GM18861 (cell line): ENCODE measurements at regions not wholly inside any gene's neighbourhood (a gene's known extent, or its start where the extent isn't known, plus 50 kb on each side); places are given as distances from the start of the nearest gene placed in this dataset.
"Not testable (repeated sequence)": the region's sequence is repeated elsewhere in the genome, so short reads cannot be mapped to it uniquely, and the experiment has no call there.

Source experiments
- ATAC-seq: cut with Tn5 transposase; IDR thresholded peaks from one replicate; pipeline ENCODE4 v1.9.1; 2021; ENCODE audit not compliant: unreplicated experiment

DNA sequence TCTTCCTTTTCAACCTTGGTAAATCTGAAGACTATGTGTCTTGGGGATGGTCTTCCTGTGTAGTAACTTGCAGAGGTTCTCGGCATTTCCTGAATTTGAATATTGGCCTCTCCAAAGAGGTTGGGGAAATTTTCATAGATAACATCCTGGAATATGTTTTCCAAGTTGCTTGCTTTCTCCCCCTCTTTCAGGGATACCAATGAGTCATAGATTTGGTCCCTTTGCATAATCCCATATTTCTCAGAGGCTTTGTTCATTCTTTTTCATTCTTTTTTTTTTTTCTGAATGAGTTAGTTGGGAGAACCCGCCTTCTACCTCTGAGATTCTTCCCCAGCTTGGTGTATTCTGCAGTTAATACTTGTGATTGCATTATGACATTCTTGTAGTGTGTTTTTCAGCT, 549.2 kb upstream of the AMOT start:
- no peak for ATAC-seq

DNA sequence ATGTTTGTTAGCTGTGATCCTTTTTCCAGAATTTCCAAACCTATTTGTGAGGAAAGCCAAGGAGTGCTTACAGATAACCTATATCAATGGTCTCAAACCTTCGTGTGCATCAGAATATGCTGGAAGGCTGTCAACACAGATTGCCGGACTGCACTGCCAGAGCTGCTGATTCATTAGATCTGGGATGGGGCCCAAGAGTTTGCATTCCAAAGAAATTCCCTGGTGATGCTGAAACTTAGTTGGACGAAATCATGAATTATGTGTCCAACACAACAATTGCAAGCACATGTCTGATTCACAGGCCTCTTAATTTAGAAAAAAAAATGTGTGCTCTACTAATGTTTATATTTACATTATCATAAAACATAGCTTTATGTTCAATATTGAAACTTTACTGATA, 544.0 kb upstream of the AMOT start:
- ATAC-seq: no peak

DNA sequence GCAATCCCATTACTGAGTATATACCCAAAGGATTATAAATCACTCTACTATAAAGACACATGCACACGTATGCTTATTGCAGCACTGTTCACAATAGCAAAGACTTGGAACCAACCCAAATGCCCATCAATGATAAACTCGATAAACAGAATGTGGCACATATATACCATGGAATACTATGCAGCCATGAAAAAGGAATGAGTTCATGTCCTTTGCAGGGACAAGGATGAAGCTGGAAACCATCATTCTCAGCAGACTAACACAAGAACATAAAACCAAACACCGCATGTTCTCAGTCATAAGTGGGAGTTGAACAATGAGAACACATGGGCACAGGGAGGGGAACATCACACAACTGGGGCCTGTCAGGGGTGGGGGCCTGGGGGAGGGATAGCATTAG, 532.8 kb upstream of the AMOT start:
- not testable (repeated sequence) for ATAC-seq

DNA sequence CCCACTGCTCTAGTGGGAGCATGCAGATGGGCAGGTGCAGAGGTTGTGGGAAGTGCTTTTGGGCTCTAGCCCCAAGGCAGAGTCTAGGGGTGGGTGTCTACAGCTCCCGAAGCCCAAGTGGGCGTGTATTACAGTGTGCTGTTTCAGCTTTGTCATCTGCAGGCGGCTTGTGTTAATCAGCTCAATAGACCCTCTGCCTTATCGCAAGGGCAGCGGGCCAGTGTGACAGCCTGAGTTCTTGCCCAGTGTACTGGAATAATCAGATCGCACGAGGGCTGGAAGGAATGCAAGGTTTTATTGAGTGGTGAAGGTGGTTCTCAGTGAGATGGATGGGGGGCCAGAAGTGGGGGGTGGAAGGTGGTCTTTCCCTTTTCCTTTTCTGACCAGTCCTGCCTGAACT, 529.4 kb upstream of the AMOT start:
- ATAC-seq: no peak

DNA sequence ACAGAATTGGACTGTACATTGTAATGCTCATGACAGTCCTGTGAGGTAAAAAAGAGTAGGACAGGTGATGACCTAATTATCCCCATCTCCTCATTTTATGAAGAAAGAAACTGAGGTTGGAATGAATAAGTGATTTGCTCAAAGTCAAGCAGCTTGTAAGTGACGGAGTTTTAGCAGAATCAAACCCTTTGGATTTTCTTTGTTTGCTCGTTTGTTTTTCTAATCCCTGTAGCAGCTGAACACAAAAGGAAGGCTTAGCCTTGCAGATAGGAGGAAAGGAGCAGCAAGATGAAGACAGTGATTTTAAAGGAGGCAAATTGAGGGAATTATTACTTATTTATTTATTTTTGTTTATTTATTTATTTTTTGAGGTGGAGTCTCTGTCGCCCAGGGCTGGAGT, 528.4 kb upstream of the AMOT start:
- no peak for ATAC-seq

DNA sequence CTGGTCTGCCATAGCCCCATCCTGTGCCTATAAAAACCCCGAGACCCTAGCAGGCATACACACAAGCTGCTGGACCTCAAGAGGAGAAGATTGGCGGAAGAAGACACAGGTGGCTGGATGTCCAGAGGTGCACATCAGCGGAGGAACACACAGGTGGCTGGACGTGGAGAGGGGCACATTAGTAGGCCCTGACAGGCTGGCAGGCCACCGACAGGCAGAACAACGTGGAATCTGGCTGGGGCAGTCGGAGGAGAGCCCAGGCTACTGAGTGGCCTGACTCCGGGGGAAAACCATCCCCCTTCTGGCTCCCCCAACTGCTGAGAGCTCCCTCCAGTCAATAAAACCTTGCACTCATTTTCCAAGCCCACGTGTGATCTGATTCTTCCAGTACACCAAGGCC, 512.5 kb upstream of the AMOT start:
- ATAC-seq: no peak

DNA sequence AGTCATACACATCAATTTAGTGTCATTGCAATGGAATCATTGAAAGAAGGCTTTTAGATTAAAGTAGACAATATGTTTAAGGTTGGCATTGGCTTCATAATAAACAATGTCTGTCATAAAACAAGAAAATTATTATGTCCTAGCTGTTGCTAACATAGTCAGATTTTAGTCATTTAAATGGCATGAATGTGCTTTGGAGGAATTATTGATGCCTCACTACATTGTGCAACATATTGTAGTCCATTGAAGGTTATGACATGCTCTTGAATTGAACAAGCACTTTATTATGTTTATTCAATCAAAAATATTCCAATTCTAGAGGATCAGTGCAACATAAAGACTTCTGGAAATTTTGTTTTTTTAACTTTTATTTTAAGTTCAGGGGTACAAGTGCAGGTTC, 489.8 kb upstream of the AMOT start:
- no peak for ATAC-seq

DNA sequence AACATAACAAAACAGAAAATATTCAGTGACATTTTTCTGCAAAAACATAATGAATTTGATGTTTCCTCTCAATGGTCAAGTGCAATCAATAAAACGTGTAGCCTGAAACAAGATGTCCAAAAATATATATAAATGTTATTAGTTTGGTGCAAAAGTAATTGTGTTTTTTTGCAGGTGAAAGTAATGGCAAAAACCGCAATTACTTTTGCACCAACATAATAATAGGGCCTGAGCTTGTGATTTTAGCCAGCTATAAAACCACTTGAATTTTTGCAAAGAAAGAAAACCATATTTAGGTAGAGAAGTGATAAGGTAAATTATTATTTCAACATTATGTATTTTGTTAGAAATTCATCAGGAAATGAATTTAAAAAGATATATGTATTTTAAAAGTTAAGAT, 475.3 kb upstream of the AMOT start:
- no peak for ATAC-seq

DNA sequence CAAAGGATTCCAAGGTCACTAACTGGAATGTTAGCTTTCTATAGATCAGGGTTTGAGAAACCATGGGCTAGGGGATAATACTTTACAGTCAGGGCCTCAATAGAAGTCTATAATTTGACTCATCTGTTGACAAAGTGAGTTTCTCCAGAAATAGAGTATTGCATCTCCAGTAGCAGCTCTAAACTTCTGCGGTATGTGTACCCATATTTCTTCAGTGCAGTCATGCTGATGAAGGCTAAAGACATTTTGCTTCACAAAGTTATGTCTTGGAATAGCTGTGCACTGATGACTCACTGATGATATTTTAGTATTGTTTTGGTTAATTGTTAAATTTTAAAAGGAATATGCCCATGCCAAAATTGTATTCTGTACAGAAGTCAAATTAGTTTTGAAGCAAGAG, 464.9 kb upstream of the AMOT start:
- ATAC-seq: no peak

DNA sequence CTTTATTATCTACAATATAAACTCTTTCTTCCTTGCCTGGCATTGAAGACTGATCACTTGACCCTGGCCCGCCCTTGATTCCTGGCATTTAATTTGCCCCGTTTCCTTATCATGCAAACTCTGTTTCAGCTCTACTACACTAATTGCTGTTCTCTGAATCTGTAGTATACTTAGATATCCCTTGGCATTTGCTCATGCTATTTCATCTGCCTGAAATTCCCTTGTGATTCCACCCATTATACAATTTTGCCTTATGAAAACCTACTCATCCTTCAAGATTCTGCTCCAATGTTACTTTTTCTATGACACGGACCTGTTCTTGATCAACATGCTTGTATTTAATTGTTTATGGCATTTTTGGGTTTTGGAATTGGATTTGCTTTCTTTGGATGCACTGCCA, 459.9 kb upstream of the AMOT start:
- no peak for ATAC-seq

DNA sequence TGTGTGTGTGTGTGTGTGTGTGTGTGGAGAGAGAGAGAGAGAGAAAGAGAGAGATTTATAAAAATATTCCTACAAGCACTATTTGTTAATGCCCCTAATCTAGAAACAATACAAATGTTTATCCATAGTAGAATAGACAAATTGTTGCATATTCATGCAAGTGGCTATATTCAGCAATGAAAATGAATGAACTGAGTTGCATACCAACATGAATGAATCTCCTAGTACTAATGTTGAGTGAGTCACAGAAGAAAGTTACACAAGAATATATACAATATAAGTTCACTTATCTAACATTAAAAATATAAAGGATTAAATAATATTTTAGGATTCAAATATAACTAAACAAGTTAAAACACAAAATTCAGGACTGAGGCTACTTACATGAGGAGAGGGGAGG, 456.8 kb upstream of the AMOT start:
- no peak for ATAC-seq

DNA sequence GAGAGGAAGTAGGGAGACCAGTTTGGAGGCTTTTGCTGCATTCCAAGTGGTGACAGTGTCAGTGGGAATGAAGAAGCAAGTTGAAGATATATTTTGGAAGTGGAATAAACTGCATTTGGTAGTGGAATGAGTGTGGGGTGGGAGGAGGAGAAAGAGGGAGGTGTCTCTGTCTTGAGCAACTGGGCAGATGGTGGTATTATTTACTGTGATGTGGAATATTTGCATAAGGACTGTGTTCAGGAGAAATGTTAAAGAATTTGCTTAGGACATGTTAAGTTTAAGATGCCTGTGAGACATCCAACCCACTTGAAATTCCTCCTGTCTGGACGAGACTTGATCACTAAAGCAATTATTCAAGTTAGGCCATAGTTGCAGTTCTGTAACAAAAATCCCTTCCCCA, 448.9 kb upstream of the AMOT start:
- ATAC-seq: no peak

DNA sequence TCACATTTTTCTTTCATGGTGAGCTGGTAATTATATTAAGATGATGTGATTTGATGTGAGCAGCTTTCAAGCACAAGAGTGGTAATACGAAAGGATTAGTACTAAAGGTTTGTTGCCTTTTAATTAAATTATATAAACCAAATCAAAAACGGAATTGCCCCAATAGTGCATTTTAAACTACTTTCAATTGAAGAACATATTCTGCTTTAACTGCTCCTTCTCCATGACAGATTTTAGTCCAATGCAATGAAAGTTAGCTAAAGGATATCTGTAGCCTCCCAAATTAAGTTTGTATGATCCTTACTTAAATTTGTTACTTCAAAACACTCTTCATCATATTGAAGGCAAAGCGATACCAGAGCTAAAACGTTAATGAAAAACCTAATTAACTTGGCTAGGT, 447.1 kb upstream of the AMOT start:
- ATAC-seq: no peak

DNA sequence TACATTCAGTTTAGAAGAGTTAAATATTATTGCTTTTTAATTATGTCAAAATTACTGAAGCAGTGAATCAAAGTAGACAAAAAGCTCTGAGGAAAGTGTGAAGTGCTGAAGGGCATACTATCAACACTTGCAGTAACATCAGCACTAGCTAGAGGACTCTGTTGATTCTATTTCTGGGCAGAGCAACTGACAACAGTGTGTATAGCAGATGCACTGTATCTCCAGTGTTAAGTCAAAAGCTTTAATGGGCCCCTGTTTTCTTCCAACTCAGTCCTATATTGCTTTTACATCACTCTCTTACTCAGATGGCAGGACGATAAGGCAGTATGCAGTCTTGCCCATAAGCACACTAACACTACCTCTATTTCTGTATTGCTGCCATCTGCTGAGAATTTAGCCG, 435.2 kb upstream of the AMOT start:
- ATAC-seq: no peak

DNA sequence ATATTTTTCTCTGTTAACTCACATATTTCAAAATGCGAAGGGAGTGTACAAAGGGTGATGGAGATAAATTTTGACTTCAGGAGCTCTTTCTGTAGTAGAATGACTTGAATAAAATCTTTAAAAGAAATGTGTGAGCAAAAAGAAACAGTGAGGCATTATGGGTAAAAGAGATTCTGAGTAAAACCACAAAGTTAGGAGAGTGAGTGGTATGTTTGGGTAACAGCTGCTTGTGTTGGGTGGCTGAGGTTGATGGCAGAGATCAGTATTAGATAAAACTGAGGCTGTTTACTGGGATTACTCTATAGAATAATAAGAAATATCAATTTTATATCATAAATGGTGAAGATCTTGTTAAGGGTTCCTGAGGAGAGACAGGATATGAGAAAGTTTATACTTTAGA, 434.2 kb upstream of the AMOT start:
- no peak for ATAC-seq

DNA sequence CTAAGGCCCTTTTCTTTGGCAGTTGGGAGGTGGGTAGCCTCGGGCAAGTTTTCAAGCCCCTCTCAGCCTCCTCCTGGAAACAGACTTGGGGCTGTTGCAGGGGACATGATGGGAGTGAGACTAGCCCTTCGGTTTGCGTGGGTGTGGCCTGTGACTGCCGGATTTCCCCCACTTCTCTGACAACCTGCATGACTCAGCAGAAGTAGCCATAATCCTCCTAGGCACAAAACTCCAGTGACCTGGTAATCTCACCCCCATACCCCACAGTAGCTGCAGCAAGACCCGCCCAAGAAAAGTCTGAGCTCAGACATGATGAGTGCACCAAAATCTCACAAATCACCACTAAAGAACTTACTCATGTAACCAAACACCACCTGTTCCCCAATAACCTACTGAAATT, 433.7 kb upstream of the AMOT start:
- ATAC-seq: no peak

DNA sequence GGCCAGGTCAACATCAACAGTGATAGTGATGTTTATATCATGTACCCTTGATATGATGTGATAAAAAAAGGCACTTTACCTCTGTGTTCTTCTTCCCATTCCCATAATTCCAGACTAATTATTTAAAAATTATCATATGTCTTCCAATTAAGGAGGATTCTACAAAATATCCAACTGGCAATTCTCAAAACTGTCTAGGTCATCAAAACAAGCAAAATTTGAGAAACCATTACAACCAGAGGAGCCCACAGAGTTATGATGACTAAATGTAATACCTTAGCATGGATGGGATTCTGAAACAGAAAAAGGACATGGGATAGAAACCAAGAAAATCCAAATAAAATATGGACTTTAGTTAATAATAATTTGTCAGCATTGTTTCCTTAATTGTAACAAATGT, 428.6 kb upstream of the AMOT start:
- no peak for ATAC-seq

DNA sequence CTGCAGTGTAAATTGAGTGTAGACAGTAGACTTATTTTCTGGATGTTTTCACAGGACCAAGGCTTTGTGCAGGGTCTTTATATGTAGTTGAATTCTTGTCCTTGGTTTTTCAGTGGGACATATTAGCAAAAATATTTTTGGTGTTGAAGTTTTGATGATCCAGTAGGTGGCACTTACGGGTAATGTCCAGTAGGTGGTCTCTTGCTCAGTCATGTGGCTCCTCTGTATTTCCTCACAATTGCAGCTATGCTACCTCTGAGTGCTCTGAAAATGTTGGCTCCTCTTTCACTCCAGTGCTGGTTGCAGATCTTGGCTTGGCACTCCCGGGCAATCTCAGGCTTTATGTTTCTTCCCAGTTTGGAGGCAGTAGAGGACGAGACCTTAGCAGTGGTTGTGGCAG, 419.8 kb upstream of the AMOT start:
- peak; percentile 69 for ATAC-seq

DNA sequence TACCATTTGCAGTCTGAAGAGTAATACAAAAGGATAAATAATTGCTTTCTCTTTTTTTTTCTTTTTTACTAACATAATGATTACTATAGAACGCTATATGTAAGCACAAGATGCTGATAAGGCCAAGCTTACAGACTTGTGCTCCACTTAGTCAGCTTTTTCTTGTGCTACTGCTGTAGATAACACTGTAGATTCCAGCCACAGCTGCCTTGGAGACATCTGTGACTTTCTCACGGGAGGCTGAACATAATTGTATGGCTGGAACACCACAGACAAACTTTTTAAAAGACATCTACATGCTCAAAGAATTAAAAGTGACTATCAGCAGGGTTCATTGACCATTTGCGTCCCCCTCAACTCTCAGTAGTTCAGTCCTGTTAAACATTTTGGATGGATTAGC, 381.7 kb upstream of the AMOT start:
- ATAC-seq: no peak

DNA sequence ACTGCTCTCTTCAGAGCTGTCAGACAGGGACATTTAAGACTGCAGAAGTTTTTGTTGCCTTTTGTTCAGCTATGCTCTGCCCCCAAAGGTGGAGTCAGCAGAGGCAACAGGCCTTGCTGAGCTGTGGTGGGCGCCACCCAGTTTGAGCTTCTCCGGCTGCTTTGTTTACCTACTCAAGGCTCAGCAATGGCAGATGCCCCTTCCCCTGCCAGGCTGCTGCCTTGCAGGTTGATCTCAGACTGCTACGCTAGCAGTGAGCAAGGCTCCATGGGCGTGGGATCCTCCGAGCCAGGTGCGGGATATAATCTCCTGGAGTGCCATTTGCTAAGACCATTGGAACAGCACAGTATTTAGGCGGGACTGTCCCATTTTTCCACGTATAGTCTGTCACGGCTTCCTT, 371.4 kb upstream of the AMOT start:
- ATAC-seq: no peak

DNA sequence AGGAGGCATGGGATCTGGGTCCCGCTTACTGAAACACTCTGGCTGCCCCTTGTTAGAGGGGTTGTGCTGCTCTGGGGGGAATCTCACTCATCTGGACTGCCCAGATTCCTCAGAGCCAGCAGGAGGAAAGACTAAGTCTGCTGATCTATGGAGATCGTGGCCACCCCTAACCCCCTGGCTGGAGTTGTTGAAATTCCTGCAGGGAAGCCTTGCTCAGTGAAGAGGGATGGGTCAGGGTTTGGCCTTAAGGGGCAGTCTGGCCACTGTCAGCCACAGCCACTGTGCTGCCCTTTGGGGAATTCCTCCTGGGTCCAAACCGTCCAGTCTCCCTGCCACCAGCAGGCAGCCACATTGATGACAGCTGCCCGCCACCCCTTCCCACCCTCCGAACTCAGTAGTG, 362.0 kb upstream of the AMOT start:
- no peak for ATAC-seq

DNA sequence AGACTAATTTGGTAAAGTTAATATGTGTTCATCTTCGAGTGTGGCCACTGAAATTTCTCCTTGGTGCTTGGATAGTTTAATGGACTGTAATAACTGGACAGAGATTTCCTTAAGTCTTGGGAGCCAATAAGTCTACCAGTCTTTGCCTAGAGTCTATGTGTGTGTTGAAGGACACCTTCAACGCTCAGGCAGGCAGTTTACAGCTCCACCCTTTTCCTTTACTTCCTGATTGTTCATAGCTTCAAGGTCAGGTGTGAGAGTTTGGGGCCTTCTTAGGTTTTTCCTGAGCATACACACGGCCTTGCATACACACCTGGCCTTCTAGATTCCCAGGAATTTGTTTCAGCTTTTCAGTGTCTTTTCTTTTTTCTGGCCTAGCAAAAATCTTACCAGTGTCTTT, 355.3 kb upstream of the AMOT start:
- no peak for ATAC-seq

DNA sequence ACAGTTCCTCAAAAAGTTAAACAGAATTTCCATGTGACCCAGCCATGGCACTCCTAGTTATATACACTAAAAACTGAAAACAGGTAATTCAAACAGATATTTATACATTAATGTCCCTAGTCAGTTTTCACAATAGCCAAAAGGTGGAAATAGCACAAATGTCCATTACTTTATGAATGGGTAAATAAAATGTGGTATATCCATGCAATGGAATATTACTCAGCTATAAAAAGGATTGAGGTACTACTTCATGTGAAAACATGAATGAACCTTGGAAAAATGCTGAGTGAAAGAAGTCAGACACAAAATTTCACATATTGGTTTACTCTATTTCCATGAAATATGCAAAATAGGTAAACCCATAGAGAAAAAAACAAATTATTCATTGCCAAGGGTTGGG, 351.8 kb upstream of the AMOT start:
- ATAC-seq: no peak

DNA sequence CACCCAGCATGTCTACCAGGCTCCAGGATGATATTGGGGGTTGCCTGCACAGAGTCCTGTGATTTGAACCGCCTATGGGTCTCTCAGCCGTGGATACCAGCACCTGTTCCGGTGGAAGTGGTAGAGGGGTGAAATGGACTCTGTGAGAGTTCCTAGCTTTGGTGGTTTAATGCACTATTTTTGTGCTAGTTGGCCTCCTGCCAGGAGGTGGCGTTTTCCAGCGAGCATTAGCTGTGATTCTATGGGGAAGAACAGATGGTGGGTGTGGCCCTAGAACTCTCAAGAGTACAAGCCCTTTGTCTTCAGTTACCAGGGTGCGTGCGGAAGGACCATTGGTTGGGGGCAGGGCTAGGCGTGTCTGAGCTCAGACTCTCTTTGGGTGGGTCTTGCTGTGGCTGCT, 316.9 kb upstream of the AMOT start:
- no peak for ATAC-seq
